ENCODE measurements at regions not wholly inside any gene's neighbourhood (a gene's known extent, or its start where the extent isn't known, plus 50 kb on each side); places are given as distances from the start of the nearest gene placed in this dataset.

DNA sequence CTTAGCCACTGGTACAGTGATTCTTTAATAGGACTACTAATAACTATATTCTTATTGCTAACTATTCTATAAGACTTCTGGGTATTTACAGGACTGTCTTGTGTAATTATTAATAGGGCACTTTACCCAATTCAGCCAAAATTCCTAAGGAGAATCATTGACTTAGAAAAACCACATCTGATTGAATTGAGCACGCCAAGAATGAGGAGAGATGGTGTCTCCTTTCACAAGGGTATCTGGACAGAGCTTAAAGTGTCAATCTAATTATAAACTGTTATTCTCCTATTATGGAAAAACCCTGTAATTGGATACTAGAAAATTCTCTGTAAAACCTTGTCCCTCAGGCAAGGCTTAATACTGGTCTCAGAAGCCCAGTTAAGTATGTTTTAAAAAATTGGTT lies 111.1 kb upstream of the TLL1 start:
- no peaks in the 10 kb centered on the region for H3K9me3 ChIP-seq
- intact Hi-C loops (cut with DNase I): no loop called here
- H3K4me3 ChIP-seq: no peak overlapping the region
- no peaks in the 10 kb centered on the region for H3K36me3 ChIP-seq (replicated peaks in 1 of 2; ENCODE audit: insufficient read depth in 1 of 2, low read depth in 2 of 2)
- TF ChIP-seq, protein P1, sequence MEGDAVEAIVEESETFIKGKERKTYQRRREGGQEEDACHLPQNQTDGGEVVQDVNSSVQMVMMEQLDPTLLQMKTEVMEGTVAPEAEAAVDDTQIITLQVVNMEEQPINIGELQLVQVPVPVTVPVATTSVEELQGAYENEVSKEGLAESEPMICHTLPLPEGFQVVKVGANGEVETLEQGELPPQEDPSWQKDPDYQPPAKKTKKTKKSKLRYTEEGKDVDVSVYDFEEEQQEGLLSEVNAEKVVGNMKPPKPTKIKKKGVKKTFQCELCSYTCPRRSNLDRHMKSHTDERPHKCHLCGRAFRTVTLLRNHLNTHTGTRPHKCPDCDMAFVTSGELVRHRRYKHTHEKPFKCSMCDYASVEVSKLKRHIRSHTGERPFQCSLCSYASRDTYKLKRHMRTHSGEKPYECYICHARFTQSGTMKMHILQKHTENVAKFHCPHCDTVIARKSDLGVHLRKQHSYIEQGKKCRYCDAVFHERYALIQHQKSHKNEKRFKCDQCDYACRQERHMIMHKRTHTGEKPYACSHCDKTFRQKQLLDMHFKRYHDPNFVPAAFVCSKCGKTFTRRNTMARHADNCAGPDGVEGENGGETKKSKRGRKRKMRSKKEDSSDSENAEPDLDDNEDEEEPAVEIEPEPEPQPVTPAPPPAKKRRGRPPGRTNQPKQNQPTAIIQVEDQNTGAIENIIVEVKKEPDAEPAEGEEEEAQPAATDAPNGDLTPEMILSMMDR (IDR thresholded peaks at IDR 0.05): no peak
- no peak for TF ChIP-seq POLR2A (IDR thresholded peaks at IDR 0.05)
- H3K4me1 ChIP-seq: no peaks in the 10 kb centered on the region
- no peak for ATAC-seq
- H3K27ac ChIP-seq: no peak overlapping the region
- DNase-seq: no peak
- no peaks in the 10 kb centered on the region for H3K27me3 ChIP-seq
- WGBS, 2 donors: 67 to 75% methylated on average over 1 of the region's 1 CpG

DNA sequence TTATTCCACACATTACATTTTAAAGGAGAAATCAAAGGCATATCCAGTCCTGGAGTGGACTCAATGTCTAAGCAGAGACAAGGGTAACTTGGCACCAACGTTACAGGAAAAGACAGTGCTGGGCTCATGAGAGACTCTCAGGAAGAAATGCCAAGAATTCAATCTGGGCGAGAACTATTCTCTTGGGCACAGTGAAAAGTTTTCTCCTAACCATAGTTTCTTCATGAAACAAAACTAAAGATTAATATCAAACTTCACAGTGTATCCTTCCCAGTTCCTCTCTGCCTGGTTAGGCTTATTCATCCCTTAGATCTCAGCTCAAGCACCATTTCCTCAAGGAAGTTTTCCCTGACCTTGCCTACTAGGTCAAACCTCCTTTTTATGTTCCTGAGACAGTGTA lies 109.4 kb upstream of the TLL1 start:
- Histone ChIP-seq H3K36me3 (replicated peaks in 1 of 2; ENCODE audit: insufficient read depth in 1 of 2, low read depth in 2 of 2) (no peaks in the 10 kb centered on the region), H3K4me1 (no peaks in the 10 kb centered on the region), H3K9me3 (no peaks in the 10 kb centered on the region), H3K27ac (no peak overlapping the region), H3K4me3 (no peak overlapping the region), H3K27me3 (no peaks in the 10 kb centered on the region)
- 47 to 57% methylated on average over 2 of the region's 2 CpGs for WGBS, 2 donors
- TF ChIP-seq, protein P1 (IDR thresholded peaks at IDR 0.05): no peak
- no peak for TF ChIP-seq POLR2A (IDR thresholded peaks at IDR 0.05)
- ATAC-seq (no peak), DNase-seq (no peak)
- intact Hi-C loops (cut with DNase I): no loop called here

DNA sequence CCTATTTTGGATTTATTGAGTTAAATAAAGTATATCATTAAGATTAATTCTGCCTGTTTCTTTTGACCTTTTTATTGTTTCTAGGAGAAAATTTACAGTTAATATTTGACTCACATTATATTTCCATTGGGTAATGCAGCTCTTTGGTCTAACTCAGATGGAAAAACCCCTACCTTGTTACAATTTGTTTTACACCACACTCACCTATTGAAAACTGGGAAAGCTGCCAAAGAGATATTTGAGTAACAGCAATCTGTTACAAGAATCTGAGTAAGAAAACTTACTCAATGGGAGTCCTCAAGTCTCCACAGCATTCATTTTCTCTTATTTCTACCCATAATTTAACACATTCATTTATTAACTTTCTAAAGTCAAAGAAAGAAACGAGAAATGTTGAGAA lies 108.0 kb upstream of the TLL1 start:
- ATAC-seq (no peak), DNase-seq (no peak)
- WGBS, 2 donors: 66 to 67% methylated on average over 1 of the region's 1 CpG
- no peak overlapping the region for H3K27ac ChIP-seq
- no peaks in the 10 kb centered on the region for H3K27me3 ChIP-seq
- intact Hi-C loops (cut with DNase I): no loop called here
- H3K9me3 ChIP-seq: no peaks in the 10 kb centered on the region
- no peaks in the 10 kb centered on the region for H3K36me3 ChIP-seq (replicated peaks in 1 of 2; ENCODE audit: insufficient read depth in 1 of 2, low read depth in 2 of 2)
- no peaks in the 10 kb centered on the region for H3K4me1 ChIP-seq
- TF ChIP-seq, protein P1 (IDR thresholded peaks at IDR 0.05): no peak
- TF ChIP-seq POLR2A (IDR thresholded peaks at IDR 0.05): no peak
- H3K4me3 ChIP-seq: no peak overlapping the region

DNA sequence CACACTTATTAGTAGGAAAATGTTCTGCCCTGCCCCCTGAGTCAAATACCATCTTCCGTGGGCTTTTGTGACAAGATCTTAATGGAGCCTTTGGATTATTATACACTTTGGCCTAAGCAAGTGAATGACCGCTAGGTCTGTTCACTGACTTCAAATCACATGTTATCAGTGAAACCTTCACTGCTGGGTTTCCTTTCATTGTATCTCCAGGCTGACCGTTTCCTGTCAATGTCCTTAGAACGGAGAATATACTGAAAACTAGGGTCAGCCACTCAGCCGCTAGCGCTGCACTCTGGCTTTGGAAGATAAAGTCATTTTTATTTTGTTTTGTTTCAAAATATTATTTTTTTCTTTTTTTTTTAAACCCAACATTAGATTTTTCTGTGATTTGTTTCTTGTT lies 107.0 kb upstream of the TLL1 start:
- Histone ChIP-seq H3K36me3 (replicated peaks in 1 of 2; ENCODE audit: insufficient read depth in 1 of 2, low read depth in 2 of 2) (no peaks in the 10 kb centered on the region), H3K9me3 (no peaks in the 10 kb centered on the region), H3K4me3 (no peak overlapping the region), H3K4me1 (no peaks in the 10 kb centered on the region), H3K27ac (no peak overlapping the region), H3K27me3 (no peaks in the 10 kb centered on the region)
- DNase-seq (no peak), ATAC-seq (no peak)
- TF ChIP-seq, protein P1 (IDR thresholded peaks at IDR 0.05): no peak
- TF ChIP-seq POLR2A (IDR thresholded peaks at IDR 0.05): no peak
- 83 to 85% methylated on average over 6 of the region's 6 CpGs for WGBS, 2 donors
- intact Hi-C loops (cut with DNase I): no loop called here

DNA sequence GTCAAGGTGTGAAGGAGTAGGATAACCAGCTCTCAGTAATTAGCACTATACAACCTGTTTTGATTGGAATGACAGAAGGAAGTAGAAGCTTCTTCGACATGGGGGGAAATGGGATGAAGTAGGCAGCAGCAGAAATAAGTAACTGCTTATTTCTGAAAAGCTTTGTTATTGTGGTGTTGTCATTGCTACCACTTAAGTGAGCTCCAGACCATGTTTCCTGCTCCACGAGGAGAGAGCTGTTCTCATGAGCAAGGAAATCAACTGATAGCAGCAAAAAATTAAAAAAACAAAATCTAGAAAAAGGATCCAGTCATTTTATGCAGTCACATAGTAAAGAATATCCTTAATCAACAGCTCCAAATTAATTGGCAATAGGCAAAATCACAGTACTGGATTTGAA lies 106.1 kb upstream of the TLL1 start:
- TF ChIP-seq POLR2A (IDR thresholded peaks at IDR 0.05): no peak
- TF ChIP-seq, protein P1 (IDR thresholded peaks at IDR 0.05): no peak
- Histone ChIP-seq H3K4me3 (no peak overlapping the region), H3K9me3 (no peaks in the 10 kb centered on the region), H3K27me3 (no peaks in the 10 kb centered on the region), H3K36me3 (replicated peaks in 1 of 2; ENCODE audit: insufficient read depth in 1 of 2, low read depth in 2 of 2) (no peaks in the 10 kb centered on the region), H3K27ac (no peak overlapping the region), H3K4me1 (no peaks in the 10 kb centered on the region)
- no peak for ATAC-seq
- no peak for DNase-seq
- intact Hi-C loops (cut with DNase I): no loop called here
- WGBS, 2 donors: 39 to 55% methylated on average over 2 of the region's 2 CpGs
